ENCODE measurements at regions not wholly inside any gene's neighbourhood (a gene's known extent, or its start where the extent isn't known, plus 50 kb on each side); places are given as distances from the start of the nearest gene placed in this dataset.

- TF ChIP-seq CTCF (IDR thresholded peaks at IDR 0.05) (no peak), EP300 (IDR thresholded peaks at IDR 0.05) (no peak)
Observed at GRCh38 chr1:194151056-194151455, 964.6 kb upstream of the B3GALT2 start.
